ENCODE measurements at regions not wholly inside any gene's neighbourhood (a gene's known extent, or its start where the extent isn't known, plus 50 kb on each side); places are given as distances from the start of the nearest gene placed in this dataset.

DNA sequence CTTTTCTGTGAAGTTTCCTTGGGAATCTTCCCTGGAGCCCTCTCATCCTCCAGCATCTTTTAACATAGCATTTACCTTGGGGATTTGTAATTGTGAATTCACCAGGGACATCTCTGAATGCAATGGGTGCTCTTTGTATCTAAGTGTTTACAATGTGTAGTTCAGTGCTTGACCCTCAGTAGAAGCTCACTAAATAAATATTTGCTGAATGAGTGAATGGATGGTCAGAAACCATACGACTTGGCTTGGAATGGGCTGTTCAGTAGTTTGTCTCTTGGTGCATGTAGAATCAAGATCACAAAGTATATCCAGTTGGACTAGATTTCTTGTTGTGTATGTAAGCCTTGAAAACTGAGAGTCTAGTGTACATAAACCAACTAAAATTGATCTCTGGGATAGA, 81.8 kb upstream of the MEF2C start:
- no peak for DNase-seq (ENCODE audit: low spot score)

DNA sequence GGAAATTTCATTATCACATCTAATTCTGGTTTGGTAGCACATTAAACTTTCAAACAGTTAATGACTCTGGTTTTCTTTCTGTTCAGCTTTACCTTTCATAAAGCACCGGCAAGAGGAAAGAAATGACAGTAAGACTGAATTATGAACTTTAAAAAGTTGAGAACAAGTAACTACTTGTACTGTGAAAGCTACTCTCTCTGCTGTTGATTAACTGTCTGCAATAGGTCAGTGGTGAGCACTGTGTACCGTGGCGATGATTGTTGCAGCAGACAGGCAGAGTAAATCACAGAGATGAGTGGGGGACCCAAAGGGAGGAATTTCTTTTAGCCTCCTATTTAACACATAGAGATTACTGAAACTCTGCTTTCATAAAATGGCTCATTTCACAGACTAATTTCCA, 74.0 kb upstream of the MEF2C start:
- no peak for DNase-seq (ENCODE audit: low spot score)

DNA sequence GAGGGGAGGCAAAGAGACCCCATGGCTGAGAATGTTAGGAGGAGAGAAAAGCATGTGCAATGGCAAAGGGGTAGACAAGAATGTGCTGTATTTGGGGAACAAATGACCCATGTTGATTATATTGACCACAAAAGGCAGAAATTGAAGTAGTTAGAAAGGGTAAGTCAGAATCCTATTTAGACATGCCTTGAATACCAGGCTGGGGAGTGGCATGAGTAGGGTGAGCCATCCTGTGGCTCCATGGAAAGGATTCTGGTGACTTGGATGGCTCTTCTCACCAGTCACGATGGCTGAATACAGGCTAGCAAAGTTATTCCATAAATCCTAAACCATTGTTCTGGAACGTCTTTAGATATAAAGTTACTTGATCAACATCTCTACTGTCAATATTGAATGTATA, 73.4 kb upstream of the MEF2C start:
- no peak for DNase-seq (ENCODE audit: low spot score)

DNA sequence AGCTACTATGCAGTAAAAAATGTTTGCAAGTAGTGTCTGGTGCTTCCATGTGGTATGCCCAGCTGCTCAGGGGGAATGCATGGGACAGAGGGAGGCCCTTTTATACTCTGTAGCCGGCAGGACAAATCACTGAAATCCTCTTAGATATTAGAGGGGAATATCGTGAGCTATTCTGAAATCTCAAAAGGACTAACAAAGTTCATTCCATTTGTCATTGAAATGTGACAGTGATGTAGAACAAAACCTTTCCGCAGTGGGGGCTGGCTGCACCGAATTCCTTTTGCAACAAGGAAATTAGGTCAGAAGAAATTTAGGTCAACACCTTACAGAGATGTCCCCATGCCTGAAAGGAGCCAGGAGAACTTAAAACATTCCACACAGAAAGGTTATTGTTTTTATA, 72.4 kb upstream of the MEF2C start:
- DNase-seq (ENCODE audit: low spot score), result no peak

DNA sequence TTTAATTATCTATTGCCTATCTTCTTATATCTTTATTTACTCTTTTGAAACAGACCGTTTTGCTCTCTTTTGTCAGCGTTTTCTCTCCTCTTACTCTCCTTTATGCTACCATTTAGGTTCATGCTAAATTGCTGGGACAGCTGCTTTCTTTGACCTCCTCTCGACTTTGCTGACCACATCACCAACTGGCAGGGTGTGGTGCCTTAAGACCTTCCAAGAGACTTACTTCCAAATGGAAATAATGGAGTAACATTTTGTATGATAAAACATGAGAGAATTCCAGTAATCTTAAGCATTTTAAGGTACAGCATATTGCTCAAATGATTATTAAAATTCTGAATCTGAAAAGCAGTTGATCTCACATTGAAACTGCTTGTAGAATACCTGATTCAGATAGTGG, 71.5 kb upstream of the MEF2C start:
- no peak for DNase-seq (ENCODE audit: low spot score)

DNA sequence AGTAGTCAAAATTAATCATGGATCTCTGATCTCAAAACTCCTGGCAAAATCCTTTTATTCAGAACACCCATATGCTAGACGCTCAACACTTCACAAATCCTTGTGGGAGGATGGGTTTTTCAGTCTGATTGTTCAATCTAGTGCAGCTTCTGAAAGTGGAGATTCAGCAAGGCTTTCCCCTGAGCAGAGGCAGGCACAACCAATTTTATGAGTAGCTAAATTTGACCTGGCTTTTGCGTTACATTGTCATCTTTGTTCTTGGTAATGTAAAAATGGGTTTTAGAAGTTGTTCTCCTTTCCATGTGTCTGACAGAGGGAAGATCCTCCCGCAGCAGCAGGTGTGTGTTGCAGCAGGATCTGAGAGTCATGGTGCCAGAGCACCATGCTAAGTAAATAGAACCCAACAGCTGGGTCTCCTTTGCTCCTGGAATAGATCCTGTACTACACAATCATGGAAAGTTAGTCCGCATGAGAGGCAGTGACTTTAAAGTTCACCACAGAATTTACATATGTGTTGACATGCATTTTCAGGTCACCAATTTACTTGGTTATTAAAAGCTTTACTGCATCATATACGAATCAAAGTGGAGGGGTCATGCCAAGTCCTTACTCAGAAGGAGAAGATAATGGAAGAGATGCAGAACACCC, 70.1 kb upstream of the MEF2C start:
- DNase-seq (ENCODE audit: low spot score), result peak; percentile 28

DNA sequence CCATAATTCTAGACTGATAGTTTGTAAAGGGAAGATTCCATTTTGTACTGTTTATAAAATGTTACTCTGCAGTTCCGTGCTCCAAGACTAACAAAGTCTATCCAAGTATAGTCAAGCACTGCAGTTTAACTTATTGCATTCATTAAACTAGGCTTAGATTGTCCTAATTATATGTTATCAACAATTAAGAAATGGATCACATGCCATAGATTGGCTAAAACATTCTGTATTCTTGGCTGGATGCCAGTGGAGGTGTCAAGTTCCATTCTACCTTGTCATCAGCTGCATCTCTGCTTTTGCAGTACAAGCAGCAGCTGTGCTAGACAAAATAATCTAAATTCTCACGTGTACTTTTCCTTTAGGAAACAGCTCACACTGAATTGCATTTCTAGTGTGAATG, 69.4 kb upstream of the MEF2C start:
- DNase-seq (ENCODE audit: low spot score), result peak; percentile 17

DNA sequence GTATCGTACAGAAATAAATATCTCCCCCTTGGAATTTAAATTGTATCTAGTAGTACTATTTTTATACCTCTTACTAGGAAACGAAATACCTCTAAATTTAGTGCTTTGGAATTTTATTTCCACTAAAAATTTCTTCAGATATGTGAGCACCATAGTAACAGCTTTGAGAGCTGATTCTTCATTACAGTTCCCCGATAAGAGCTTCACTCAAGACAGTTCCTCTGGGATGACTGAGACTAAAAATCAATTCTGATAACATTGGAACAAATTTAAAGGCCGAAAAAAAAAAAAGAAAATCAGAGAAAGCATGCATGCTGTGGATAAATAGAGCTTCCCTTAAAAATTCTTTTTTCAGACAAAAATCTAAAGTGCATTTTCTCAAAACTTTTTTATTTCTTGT, 68.5 kb upstream of the MEF2C start:
- DNase-seq (ENCODE audit: low spot score), result no peak

DNA sequence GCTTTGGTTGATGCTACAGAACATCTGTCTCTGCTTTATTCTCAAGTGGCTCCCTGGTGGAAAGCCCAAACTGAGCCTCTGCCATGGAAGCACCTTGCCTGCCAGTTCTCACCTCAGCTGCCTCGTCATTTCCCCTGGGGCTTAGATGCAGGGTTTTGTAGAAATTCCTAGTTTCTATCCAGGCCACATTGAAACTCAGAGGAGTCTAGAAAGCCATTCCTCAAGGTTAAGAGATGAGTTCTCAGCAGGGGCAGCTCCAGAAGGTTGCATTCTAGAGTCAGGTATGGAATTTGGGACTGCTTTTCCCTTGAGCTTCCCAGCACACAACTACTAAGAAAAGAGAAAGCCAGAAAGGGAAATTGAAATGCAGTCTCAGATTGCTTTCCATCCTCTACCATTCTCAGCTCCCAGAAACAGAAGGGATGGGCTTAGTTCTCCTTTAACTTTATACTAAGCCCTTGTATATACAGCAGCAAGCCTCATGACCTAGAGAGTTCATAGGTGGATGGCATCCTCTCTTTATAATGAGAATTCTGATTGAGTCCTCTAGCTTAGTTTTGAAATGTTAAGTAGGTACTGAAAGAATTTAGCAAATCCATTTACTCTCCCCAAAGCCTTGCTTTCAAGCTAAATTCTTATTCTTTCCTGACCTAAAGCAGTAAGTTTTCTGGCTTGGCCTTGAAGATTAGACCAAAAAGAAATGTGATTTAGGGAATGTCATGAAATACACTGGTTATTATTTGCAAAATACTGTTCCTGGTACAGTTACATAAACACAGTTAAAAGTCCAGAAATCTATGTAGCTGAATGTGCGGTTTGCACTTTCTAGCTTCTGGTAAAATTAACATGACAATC, 66.0 kb upstream of the MEF2C start:
- DNase-seq (ENCODE audit: low spot score), result no peak

DNA sequence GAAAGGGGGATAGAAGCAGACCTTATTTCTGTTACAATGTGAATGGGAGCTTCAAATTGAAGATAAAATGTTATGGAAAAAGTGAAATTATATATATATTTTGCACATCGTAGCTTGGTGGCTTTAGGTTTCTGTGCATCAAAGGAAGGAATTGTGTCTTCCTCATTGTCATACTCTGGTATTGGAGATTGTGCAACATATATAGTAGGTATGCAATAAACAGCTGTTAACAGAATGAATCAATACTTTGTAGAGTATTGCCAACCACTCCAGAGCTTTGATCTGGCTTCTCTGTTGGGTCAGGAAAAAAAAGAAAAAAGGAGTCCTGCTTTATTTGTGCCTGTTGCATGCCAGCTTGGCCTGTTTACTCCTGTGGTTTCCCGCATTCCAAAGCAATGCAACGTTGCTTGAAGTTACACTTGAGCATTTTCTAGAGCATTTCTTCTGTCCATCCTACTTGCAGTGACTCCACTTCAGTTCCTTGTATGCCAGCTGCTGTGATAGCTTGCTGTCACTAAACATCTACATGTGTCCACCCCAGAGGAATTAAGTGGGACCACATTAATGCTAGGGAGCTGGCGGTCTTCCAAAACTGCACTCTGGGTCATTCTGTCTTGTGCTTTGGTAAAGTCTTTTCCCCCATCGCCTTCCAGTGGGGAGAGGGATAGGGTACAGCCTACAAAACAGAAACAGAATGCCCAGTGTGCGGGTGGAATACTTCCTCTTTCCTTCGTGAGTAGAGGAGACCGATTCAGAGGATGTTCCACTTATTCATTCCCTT, 62.0 kb upstream of the MEF2C start:
- DNase-seq (ENCODE audit: low spot score), result no peak

DNA sequence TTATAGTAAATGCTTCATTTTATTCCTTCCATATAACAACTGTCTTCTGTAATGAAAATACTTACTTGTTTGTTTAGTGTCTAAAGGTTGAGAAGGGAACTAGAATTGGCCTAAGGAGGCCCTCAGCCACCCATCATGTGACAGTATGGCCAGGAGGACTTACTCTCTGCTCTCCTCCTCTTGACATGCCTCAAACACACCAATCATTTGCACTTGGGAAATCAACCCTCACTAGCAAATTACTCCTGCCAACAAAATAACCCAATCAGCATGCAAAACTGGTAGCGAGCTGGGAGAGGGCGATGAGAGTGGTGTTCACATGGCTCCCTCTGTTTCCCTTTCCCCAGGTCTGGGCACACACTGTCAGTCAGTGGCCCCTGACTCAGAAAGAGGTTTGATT, 58.6 kb upstream of the MEF2C start:
- no peak for DNase-seq (ENCODE audit: low spot score)

DNA sequence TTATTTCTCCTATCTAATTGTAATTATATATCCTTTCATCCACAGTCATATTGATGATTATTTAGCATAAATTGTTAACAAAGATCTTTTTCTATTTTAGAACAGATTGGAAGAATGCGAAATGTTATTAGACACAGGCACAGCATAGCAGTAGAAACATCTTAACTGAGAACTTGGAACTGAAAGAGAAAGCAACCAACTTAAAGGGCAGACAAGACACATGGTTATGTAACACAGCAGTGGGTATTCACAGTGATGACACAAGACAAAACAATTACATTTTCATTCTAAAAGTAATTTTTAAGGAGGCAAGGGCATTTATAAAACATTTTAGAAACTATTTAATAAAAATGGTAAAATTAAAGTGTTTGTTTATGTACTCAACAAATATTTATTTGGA, 57.7 kb upstream of the MEF2C start:
- no peak for DNase-seq (ENCODE audit: low spot score)

DNA sequence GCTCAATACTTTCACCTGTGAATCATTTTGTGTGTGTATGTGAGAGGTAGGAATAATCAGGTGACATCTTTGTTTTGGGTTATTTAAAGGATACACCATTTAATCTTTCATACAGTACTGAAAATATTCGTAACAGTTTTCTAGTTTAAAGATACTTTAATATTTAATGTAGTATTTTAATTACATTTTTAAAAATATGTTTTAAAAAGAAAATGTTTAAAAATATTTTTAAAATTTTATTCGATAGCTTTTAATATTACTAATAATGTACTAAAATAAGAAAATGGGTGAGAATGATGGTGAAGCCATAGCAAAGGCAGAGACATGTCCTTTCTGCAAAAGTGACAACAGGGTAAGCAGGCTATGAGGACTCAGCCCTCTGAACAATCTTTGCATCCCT, 56.3 kb upstream of the MEF2C start:
- no peak for DNase-seq (ENCODE audit: low spot score)

DNA sequence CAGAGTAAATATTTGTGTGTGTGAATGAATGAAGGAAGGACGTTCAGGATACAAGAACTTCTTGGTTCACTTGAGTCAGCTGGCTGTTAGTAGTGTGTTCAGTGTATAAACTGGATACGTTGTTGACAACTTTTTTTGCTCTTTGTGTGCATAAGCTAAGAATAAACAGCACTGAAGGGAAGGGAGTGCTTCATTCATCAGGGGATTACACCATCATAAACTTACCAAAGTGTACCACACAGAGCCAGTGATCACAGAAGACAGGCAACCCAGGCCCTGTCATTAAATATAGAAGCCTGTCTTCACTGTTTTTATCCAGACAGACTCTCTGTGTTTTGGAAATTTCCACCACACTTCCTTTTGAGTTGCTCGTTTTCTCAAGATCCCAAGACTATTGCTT, 55.5 kb upstream of the MEF2C start:
- DNase-seq (ENCODE audit: low spot score), result no peak

DNA sequence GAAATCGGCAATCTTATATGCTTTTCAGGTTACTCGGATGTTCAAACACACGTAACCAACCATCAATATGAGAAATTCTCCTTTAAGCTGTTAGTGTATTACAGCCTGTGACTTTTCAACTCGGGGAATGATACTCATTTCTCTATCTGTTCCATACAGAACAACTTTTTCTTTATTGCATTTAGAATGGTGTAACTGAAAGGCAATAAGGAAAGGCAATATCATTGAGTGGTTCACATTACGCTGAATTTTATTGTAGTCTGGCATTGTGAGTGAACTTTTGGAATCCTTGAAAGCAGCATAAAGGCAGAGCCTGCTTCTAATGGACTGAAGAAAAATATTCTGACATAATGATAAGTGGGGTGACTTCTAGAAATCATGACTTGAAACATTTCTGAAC, 54.4 kb upstream of the MEF2C start:
- no peak for DNase-seq (ENCODE audit: low spot score)

DNA sequence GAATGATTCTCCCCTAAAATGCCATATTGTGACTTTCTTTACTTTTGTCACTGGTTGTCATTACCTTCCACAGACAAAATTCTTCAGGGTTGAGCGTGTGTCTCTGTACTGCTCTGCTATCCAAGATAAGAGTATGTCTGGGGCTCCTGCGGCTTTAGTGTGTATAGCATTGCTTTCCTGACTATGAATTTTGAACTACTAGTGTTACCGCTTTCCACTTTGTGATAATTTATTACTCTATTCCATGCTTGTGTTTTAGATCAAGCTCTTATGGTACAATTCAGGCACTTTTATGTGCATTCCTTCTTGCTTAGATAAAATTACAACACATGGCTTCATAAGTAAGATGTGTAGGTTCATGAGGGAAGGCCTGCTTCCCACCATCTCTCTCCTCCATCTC, 51.5 kb upstream of the MEF2C start:
- no peak for DNase-seq (ENCODE audit: low spot score)
